ENCODE measurements at regions not wholly inside any gene's neighbourhood (a gene's known extent, or its start where the extent isn't known, plus 50 kb on each side); places are given as distances from the start of the nearest gene placed in this dataset.

DNA sequence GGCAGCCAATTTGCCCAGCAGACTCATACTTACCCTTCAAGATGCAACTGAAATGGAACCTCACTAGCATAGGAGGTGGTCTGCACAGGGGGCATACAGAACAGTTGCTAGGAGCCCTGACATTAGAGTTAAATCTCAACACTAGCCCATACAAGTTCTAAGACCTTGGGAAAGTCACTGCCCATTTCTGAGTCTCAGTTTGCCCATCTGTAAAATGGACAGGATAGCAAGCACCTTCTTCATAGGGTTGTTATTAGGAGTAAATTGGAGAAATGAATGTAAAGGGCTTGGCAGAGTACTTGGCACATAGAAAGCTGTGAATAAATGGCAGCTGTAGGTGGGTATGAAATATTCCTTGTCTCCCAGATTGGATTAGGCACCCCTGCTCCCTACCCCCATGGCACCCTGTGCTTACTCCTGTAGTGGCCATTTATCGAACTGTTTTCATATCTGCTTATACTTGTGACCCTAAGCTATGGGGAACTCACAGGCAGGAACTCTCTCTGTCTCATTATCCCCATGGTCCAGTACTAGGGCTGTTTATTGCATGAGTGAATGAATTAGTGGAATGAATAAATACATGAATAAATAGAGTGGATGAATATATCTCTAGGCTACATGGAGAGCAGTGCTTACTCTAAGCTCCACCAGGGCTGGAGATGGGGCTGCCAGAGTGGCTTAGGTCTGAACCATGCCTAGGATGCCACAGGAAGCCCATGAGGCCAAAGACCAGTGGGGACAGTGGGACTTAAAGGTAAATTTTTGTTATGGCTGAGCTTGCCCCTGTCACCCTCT, 152.6 kb downstream of the PLPP3 start:
- Mint-ChIP-seq H3K27ac (no peak overlapping the region), H3K9me3 (no peaks in the 10 kb centered on the region), H3K4me3 (no peak overlapping the region), H3K4me1 (peaks cover 42% of the 10 kb centered on the region), H3K27me3 (no peaks in the 10 kb centered on the region), H3K36me3 (no peaks in the 10 kb centered on the region)
- ATAC-seq, result no peak

GRCh38 chr1:56425494-56426037, 153.8 kb downstream of the PLPP3 start:
- Mint-ChIP-seq H3K36me3 (no peaks in the 10 kb centered on the region), H3K4me1 (peaks cover 36% of the 10 kb centered on the region), H3K27ac (peak overlapping the region; percentile 65), H3K27me3 (no peaks in the 10 kb centered on the region), H3K9me3 (no peaks in the 10 kb centered on the region), H3K4me3 (no peak overlapping the region)
- ATAC-seq, result no peak

- H3K27me3 Mint-ChIP-seq, result no peaks in the 10 kb centered on the region
- ATAC-seq, result peak; percentile 94
- peaks cover 36% of the 10 kb centered on the region for H3K4me1 Mint-ChIP-seq
- no peak overlapping the region for H3K4me3 Mint-ChIP-seq
- no peaks in the 10 kb centered on the region for H3K36me3 Mint-ChIP-seq
- H3K9me3 Mint-ChIP-seq, result no peaks in the 10 kb centered on the region
- peak overlapping the region; percentile 65 for H3K27ac Mint-ChIP-seq
Measured at GRCh38 chr1:56424744-56425493, 154.4 kb downstream of the PLPP3 start.

GRCh38 chr1:56423716-56424115, 155.6 kb downstream of the PLPP3 start:
- no peak overlapping the region for H3K4me3 Mint-ChIP-seq
- H3K36me3 Mint-ChIP-seq, result no peaks in the 10 kb centered on the region
- no peaks in the 10 kb centered on the region for H3K27me3 Mint-ChIP-seq
- peaks cover 44% of the 10 kb centered on the region for H3K4me1 Mint-ChIP-seq
- no peak for ATAC-seq
- no peaks in the 10 kb centered on the region for H3K9me3 Mint-ChIP-seq
- no peak overlapping the region for H3K27ac Mint-ChIP-seq

DNA sequence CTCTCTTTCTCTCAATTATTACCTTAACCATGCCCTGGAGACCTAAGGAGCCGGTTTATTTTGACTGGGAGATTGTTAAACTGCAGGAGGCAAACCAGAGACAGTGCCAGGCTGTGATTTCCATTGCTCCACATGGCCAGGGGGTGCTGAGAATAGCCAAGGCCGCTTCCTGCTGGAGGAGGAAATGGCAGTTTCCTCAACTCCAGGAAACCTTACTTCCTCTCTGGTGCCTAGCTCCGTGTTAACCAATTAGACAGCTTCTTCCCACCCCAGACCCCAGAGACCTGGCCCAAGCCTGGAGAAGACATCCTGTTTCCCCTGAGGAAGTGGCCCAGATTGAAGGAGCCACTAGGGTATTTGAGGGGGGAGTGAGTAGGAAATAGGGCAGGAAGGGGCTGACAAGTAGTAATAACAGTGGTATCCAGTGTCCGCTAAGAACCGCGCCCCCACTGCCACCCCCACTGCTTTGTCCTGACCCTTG, 161.2 kb downstream of the PLPP3 start:
- no peak overlapping the region for H3K4me3 Mint-ChIP-seq
- no peaks in the 10 kb centered on the region for H3K27me3 Mint-ChIP-seq
- no peak overlapping the region for H3K27ac Mint-ChIP-seq
- H3K9me3 Mint-ChIP-seq, result no peaks in the 10 kb centered on the region
- H3K4me1 Mint-ChIP-seq, result peaks cover 15% of the 10 kb centered on the region
- H3K36me3 Mint-ChIP-seq, result no peaks in the 10 kb centered on the region
- no peak for ATAC-seq

- Mint-ChIP-seq H3K36me3 (no peaks in the 10 kb centered on the region), H3K9me3 (no peaks in the 10 kb centered on the region), H3K4me3 (no peak overlapping the region), H3K27me3 (no peaks in the 10 kb centered on the region), H3K4me1 (peaks cover 15% of the 10 kb centered on the region), H3K27ac (no peak overlapping the region)
- ATAC-seq, result no peak
Measured at GRCh38 chr1:56417646-56418045, 161.7 kb downstream of the PLPP3 start.

GRCh38 chr1:56416495-56416894, 162.9 kb downstream of the PLPP3 start:
- Mint-ChIP-seq H3K27me3 (no peaks in the 10 kb centered on the region), H3K4me3 (no peak overlapping the region), H3K27ac (no peak overlapping the region), H3K9me3 (no peaks in the 10 kb centered on the region), H3K36me3 (no peaks in the 10 kb centered on the region), H3K4me1 (peaks cover 15% of the 10 kb centered on the region)
- no peak for ATAC-seq

DNA sequence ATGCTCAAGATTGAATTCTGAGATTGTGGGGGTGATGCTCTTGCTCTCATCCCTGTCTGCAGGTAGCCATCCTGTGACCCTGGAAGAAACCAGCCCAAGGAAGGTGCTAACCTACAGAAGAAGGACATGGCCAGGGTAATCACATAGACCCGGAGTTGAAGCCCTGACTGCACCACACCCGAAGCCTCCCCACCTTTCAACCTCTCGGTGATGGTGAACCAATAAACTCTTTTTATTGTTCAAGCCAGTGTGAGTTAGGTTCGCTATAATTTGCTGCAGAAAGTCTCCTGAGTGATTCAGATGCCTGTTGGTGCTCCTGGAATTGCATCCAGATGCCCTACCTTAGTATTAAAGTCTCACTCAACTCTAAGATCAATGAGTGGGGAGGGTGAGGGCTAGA, 163.6 kb downstream of the PLPP3 start:
- Mint-ChIP-seq H3K4me1 (peaks cover 15% of the 10 kb centered on the region), H3K27ac (no peak overlapping the region), H3K27me3 (no peaks in the 10 kb centered on the region), H3K4me3 (no peak overlapping the region), H3K9me3 (no peaks in the 10 kb centered on the region), H3K36me3 (no peaks in the 10 kb centered on the region)
- ATAC-seq, result no peak

DNA sequence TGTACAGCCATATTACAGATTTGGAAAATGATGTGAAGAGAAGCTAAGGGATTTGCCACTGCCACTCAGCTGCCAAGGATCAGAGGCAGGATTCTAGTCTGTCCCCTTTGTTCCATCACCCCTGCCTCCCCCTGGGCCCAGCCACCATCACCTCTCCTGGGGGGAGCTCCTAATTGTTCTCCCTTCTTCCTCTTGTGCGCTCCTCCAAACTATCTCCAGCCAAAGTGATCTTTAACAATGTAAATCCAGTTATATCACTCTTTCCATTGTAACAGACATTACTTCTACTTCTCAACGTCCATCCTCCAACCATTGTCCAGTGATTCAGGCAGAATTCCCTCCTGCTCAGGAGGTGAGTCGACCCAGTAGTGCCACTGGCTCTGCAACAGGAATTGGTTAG, 164.1 kb downstream of the PLPP3 start:
- no peak for ATAC-seq
- Mint-ChIP-seq H3K36me3 (no peaks in the 10 kb centered on the region), H3K9me3 (no peaks in the 10 kb centered on the region), H3K4me3 (no peak overlapping the region), H3K4me1 (peaks cover 15% of the 10 kb centered on the region), H3K27me3 (no peaks in the 10 kb centered on the region), H3K27ac (no peak overlapping the region)

- ATAC-seq, result no peak
- Mint-ChIP-seq H3K4me3 (no peak overlapping the region), H3K27me3 (no peaks in the 10 kb centered on the region), H3K4me1 (peaks cover 15% of the 10 kb centered on the region), H3K36me3 (no peaks in the 10 kb centered on the region), H3K9me3 (no peaks in the 10 kb centered on the region), H3K27ac (no peak overlapping the region)
Measured at GRCh38 chr1:56414728-56415224, 164.6 kb downstream of the PLPP3 start.

GRCh38 chr1:56413671-56414199, 165.6 kb downstream of the PLPP3 start:
- Mint-ChIP-seq H3K9me3 (no peaks in the 10 kb centered on the region), H3K4me1 (peaks cover 8% of the 10 kb centered on the region), H3K4me3 (no peak overlapping the region), H3K27me3 (no peaks in the 10 kb centered on the region), H3K27ac (no peak overlapping the region), H3K36me3 (no peaks in the 10 kb centered on the region)
- no peak for ATAC-seq

- ATAC-seq, result no peak
- Mint-ChIP-seq H3K27me3 (no peaks in the 10 kb centered on the region), H3K36me3 (no peaks in the 10 kb centered on the region), H3K4me1 (peaks cover 15% of the 10 kb centered on the region), H3K9me3 (no peaks in the 10 kb centered on the region), H3K27ac (no peak overlapping the region), H3K4me3 (no peak overlapping the region)
Measured at GRCh38 chr1:56411484-56412180, 167.7 kb downstream of the PLPP3 start.

- ATAC-seq, result no peak
- no peak overlapping the region for H3K4me3 Mint-ChIP-seq
- H3K9me3 Mint-ChIP-seq, result no peaks in the 10 kb centered on the region
- no peaks in the 10 kb centered on the region for H3K36me3 Mint-ChIP-seq
- peaks cover 19% of the 10 kb centered on the region for H3K4me1 Mint-ChIP-seq
- H3K27ac Mint-ChIP-seq, result no peak overlapping the region
- H3K27me3 Mint-ChIP-seq, result no peaks in the 10 kb centered on the region
Measured at GRCh38 chr1:56411021-56411420, 168.3 kb downstream of the PLPP3 start.

- Mint-ChIP-seq H3K9me3 (no peaks in the 10 kb centered on the region), H3K4me1 (peaks cover 19% of the 10 kb centered on the region), H3K4me3 (no peak overlapping the region), H3K36me3 (no peaks in the 10 kb centered on the region), H3K27me3 (no peaks in the 10 kb centered on the region), H3K27ac (no peak overlapping the region)
- no peak for ATAC-seq
Measured at GRCh38 chr1:56410405-56410804, 169.0 kb downstream of the PLPP3 start.
